HG03196 (cell line): ENCODE measurements at regions not wholly inside any gene's neighbourhood (a gene's known extent, or its start where the extent isn't known, plus 50 kb on each side); places are given as distances from the start of the nearest gene placed in this dataset.
"Not testable (repeated sequence)": the region's sequence is repeated elsewhere in the genome, so short reads cannot be mapped to it uniquely, and the experiment has no call there.

Source experiments
- ATAC-seq: cut with Tn5 transposase; IDR thresholded peaks from one replicate; pipeline ENCODE4 v1.9.1; 2021; ENCODE audit not compliant: unreplicated experiment

GRCh38 chr2:22406625-22407024 lies 978.4 kb upstream of the KLHL29 start:
- ATAC-seq: no peak

GRCh38 chr2:22420076-22420475 lies 964.9 kb upstream of the KLHL29 start:
- no peak for ATAC-seq

GRCh38 chr2:22442051-22442450 lies 942.9 kb upstream of the KLHL29 start:
- ATAC-seq: no peak

- ATAC-seq: no peak
Observed at GRCh38 chr2:22444281-22444680, 940.7 kb upstream of the KLHL29 start.

- no peak for ATAC-seq
Observed at GRCh38 chr2:22449696-22450095, 935.3 kb upstream of the KLHL29 start.

- ATAC-seq: no peak
Observed at GRCh38 chr2:22450831-22451230, 934.1 kb upstream of the KLHL29 start.

- no peak for ATAC-seq
Observed at GRCh38 chr2:22454826-22455485, 930.0 kb upstream of the KLHL29 start.

GRCh38 chr2:22458440-22458839 lies 926.5 kb upstream of the KLHL29 start:
- no peak for ATAC-seq

GRCh38 chr2:22475103-22475502 lies 909.9 kb upstream of the KLHL29 start:
- not testable (repeated sequence) for ATAC-seq

- no peak for ATAC-seq
Observed at GRCh38 chr2:22478329-22478728, 906.6 kb upstream of the KLHL29 start.

- no peak for ATAC-seq
Observed at GRCh38 chr2:22481486-22482259, 903.3 kb upstream of the KLHL29 start.

GRCh38 chr2:22483036-22483435 lies 901.9 kb upstream of the KLHL29 start:
- no peak for ATAC-seq

GRCh38 chr2:22485486-22485885 lies 899.5 kb upstream of the KLHL29 start:
- no peak for ATAC-seq

GRCh38 chr2:22486343-22486742 lies 898.6 kb upstream of the KLHL29 start:
- no peak for ATAC-seq

GRCh38 chr2:22487036-22487435 lies 897.9 kb upstream of the KLHL29 start:
- no peak for ATAC-seq

GRCh38 chr2:22487541-22487940 lies 897.4 kb upstream of the KLHL29 start:
- no peak for ATAC-seq

- no peak for ATAC-seq
Observed at GRCh38 chr2:22491442-22491841, 893.5 kb upstream of the KLHL29 start.

GRCh38 chr2:22494156-22494555 lies 890.8 kb upstream of the KLHL29 start:
- ATAC-seq: no peak

- ATAC-seq: no peak
Observed at GRCh38 chr2:22497064-22497463, 887.9 kb upstream of the KLHL29 start.

GRCh38 chr2:22497789-22498188 lies 887.2 kb upstream of the KLHL29 start:
- ATAC-seq: no peak

GRCh38 chr2:22499082-22499839 lies 885.7 kb upstream of the KLHL29 start:
- ATAC-seq: no peak

- ATAC-seq: no peak
Observed at GRCh38 chr2:22500555-22500935, 884.4 kb upstream of the KLHL29 start.
